ENCODE measurements at regions not wholly inside any gene's neighbourhood (a gene's known extent, or its start where the extent isn't known, plus 50 kb on each side); places are given as distances from the start of the nearest gene placed in this dataset.

DNA sequence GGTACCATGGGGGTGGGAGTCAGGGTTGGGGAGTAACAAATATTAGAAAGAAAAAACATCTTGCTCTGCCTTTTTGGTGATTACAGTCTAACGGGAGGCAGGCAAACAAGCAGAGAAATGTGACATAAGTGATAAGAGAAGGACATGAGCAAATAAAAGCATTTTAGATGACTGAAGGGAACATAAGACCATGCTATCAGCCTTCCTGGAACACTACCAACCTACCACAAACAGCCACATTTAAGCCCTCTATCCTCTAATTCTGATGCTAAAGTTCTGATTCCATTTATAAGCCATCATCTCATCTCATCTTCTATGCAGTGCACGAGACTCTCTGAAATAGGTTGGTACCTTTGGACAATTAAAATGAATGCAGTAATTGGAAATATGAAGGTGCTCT, 243.4 kb upstream of the P2RY1 start:
- no peaks in the 10 kb centered on the region for H3K79me2 ChIP-seq (ENCODE audit: control insufficient read depth, insufficient read depth, low read length)
- in situ Hi-C loops (cut with MboI), result no loop called here
- H4K20me1 ChIP-seq (replicated peaks; ENCODE audit: control insufficient read depth, insufficient read depth, low read length), result no peaks in the 10 kb centered on the region
- H3K9ac ChIP-seq (ENCODE audit: insufficient read depth in 1 of 2, low read depth in 2 of 2, low read length in 2 of 2), result peak overlapping the region in 1 of 2 experiments; percentile 37; a peak in 1 of 4 replicates
- H3K27me3 ChIP-seq (ENCODE audit: control insufficient read depth in 2 of 2, insufficient read depth in 2 of 2, low read length in 2 of 2), result no peaks in the 10 kb centered on the region
- no TSS peak for BruUV-seq (replicated peaks)
- intact Hi-C loops (cut with micrococcal nuclease), result no loop called here
- H3K4me3 ChIP-seq, result no peak overlapping the region
- no peaks in the 10 kb centered on the region for H3K36me3 ChIP-seq (ENCODE audit: control insufficient read depth, insufficient read depth, low read length)
- peak overlapping the region; percentile 78 for H2AFZ ChIP-seq (ENCODE audit: low read depth, low read length)
- POLR2A ChIA-PET, result interaction anchor here (0.6 to 1.4 kb wide), 2 partner anchors 8 to 19 kb away, joined by 3 to 7 read pairs; no protein-coding TSS in a partner anchor
- CTCF ChIA-PET (ENCODE audit: low intra/inter-chr PET ratio), result interaction anchor here (0.5 kb wide), 1 partner anchor 102 kb away, joined by 3 read pairs; no protein-coding TSS in a partner anchor
- H3K9me1 ChIP-seq (ENCODE audit: control insufficient read depth, insufficient read depth, low read length), result no peaks in the 10 kb centered on the region
- peaks cover 16 to 55% of the 10 kb centered on the region in 2 experiments for H3K4me1 ChIP-seq (replicated peaks in 1 of 2; ENCODE audit: control insufficient read depth in 2 of 2, insufficient read depth in 2 of 2, low read length in 2 of 2)
- H3K27ac ChIP-seq (ENCODE audit: extremely low read depth, low read depth, low read length), result peak overlapping the region; percentile 67
- ATAC-seq, result peak; percentile 72
- peak overlapping the region; percentile 55; the same call in 1 of the 2 replicates for H3K4me2 ChIP-seq (ENCODE audit: insufficient read depth, low read length)
- no peaks in the 10 kb centered on the region for H3K9me3 ChIP-seq (replicated peaks; ENCODE audit: control insufficient read depth, insufficient read depth, low read depth, low read length)
- peak; percentile 50 to 79 (median 62) for DNase-seq (ENCODE audit: extremely low read depth in 1 of 4, low spot score in 3 of 4)
- 0% methylated on average over 2 of the region's 2 CpGs for WGBS (ENCODE audit: insufficient coverage, low coverage, missing lambda C conversion rate)
- FAIRE-seq, result peak; percentile 55
- TF ChIP-seq FOXA1 (IDR thresholded peaks at IDR 0.05; ENCODE audit: borderline replicate concordance) (peak; percentile 71; the same call in 1 of the 2 replicates), NRF1 (conservative IDR thresholded peaks at IDR 0.05 in 1 of 2, IDR thresholded peaks at IDR 0.05 in 1 of 2) (no peak), MAFG (tag; conservative IDR thresholded peaks at IDR 0.05) (no peak), SMAD2 (IDR thresholded peaks at IDR 0.05; ENCODE audit: low read depth, low read length) (no peak), CBFA2T3 (IDR thresholded peaks at IDR 0.05) (peak; percentile 95), KDM1A (IDR thresholded peaks at IDR 0.05) (peak in 1 of 2 experiments; percentile 69; a peak in 2 of 4 replicates), HNRNPL (IDR thresholded peaks at IDR 0.05; ENCODE audit: low read depth, low read length) (no peak), CCNT2 (IDR thresholded peaks at IDR 0.05; ENCODE audit: borderline replicate concordance, extremely low read depth, insufficient read length, low read depth, low read length) (peak; percentile 71), ARID1B (IDR thresholded peaks at IDR 0.05) (peak; percentile 95), TFAM (CRISPR knock-in tag; conservative IDR thresholded peaks at IDR 0.05) (no peak), HNRNPH1 (optimal IDR thresholded peaks at IDR 0.05; ENCODE audit: low read depth, low read length) (no peak), EP300 (IDR thresholded peaks at IDR 0.05; ENCODE audit: low read length) (peak; percentile 92), VEZF1 (CRISPR knock-in tag; IDR thresholded peaks at IDR 0.05) (no peak)
- TF ChIP-seq, protein P1, sequence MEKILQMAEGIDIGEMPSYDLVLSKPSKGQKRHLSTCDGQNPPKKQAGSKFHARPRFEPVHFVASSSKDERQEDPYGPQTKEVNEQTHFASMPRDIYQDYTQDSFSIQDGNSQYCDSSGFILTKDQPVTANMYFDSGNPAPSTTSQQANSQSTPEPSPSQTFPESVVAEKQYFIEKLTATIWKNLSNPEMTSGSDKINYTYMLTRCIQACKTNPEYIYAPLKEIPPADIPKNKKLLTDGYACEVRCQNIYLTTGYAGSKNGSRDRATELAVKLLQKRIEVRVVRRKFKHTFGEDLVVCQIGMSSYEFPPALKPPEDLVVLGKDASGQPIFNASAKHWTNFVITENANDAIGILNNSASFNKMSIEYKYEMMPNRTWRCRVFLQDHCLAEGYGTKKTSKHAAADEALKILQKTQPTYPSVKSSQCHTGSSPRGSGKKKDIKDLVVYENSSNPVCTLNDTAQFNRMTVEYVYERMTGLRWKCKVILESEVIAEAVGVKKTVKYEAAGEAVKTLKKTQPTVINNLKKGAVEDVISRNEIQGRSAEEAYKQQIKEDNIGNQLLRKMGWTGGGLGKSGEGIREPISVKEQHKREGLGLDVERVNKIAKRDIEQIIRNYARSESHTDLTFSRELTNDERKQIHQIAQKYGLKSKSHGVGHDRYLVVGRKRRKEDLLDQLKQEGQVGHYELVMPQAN (IDR thresholded peaks at IDR 0.05; ENCODE audit: borderline replicate concordance), result no peak
- TF ChIP-seq, protein P2, sequence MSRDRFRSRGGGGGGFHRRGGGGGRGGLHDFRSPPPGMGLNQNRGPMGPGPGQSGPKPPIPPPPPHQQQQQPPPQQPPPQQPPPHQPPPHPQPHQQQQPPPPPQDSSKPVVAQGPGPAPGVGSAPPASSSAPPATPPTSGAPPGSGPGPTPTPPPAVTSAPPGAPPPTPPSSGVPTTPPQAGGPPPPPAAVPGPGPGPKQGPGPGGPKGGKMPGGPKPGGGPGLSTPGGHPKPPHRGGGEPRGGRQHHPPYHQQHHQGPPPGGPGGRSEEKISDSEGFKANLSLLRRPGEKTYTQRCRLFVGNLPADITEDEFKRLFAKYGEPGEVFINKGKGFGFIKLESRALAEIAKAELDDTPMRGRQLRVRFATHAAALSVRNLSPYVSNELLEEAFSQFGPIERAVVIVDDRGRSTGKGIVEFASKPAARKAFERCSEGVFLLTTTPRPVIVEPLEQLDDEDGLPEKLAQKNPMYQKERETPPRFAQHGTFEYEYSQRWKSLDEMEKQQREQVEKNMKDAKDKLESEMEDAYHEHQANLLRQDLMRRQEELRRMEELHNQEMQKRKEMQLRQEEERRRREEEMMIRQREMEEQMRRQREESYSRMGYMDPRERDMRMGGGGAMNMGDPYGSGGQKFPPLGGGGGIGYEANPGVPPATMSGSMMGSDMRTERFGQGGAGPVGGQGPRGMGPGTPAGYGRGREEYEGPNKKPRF (IDR thresholded peaks at IDR 0.05; ENCODE audit: low read depth, low read length), result no peak
- TF ChIP-seq, protein P3, sequence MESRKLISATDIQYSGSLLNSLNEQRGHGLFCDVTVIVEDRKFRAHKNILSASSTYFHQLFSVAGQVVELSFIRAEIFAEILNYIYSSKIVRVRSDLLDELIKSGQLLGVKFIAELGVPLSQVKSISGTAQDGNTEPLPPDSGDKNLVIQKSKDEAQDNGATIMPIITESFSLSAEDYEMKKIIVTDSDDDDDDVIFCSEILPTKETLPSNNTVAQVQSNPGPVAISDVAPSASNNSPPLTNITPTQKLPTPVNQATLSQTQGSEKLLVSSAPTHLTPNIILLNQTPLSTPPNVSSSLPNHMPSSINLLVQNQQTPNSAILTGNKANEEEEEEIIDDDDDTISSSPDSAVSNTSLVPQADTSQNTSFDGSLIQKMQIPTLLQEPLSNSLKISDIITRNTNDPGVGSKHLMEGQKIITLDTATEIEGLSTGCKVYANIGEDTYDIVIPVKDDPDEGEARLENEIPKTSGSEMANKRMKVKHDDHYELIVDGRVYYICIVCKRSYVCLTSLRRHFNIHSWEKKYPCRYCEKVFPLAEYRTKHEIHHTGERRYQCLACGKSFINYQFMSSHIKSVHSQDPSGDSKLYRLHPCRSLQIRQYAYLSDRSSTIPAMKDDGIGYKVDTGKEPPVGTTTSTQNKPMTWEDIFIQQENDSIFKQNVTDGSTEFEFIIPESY (CRISPR knock-in tag; IDR thresholded peaks at IDR 0.05), result no peak

Data from K562 (cell line).